ENCODE measurements at regions not wholly inside any gene's neighbourhood (a gene's known extent, or its start where the extent isn't known, plus 50 kb on each side); places are given as distances from the start of the nearest gene placed in this dataset.

GRCh38 chr4:120466429-120466828 lies 399.8 kb upstream of the MAD2L1 start:
- no peak overlapping the region for H3K4me2 ChIP-seq (ENCODE audit: low read depth, low read length, poor library complexity, severe bottlenecking)
- H3K9ac ChIP-seq (ENCODE audit: low read length) = no peak overlapping the region

DNA sequence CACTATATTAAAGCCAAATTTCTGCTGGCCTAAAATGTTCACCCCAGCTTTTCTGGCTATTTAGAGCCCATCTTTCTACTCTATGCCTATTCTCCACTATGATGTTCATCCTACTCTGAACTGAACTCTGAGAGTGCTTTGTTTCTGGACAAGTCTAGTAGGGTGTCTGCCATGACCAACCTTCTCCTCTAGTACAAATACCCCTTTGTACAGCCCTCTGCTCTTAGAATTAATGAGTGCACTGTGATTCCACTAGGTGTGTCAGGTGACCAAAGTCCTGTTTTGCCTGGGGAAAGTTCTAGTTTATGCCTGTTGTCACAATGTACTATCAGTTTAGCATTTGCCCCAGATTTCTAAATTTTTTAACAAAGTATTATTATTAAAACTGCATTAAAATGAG lies 388.1 kb upstream of the MAD2L1 start:
- Histone ChIP-seq H3K27me3 (ENCODE audit: low read length) (no peaks in the 10 kb centered on the region), H3K9ac (ENCODE audit: low read length) (no peak overlapping the region), H3K4me3 (ENCODE audit: insufficient read depth, low read length, poor library complexity, severe bottlenecking) (no peak overlapping the region), H3F3A (ENCODE audit: insufficient read depth) (no peaks in the 10 kb centered on the region), H3K9me3 (ENCODE audit: insufficient read depth, low read length) (no peaks in the 10 kb centered on the region), H4K20me1 (ENCODE audit: low read depth, low read length) (no peaks in the 10 kb centered on the region), H3K9me2 (replicated peaks; ENCODE audit: insufficient read depth, low read length) (no peaks in the 10 kb centered on the region), H2AFZ (ENCODE audit: low read depth, low read length, severe bottlenecking) (no peak overlapping the region), H3K79me2 (ENCODE audit: insufficient read depth, low read length) (no peaks in the 10 kb centered on the region), H3K27ac (ENCODE audit: low read depth, low read length) (no peak overlapping the region), H3K4me2 (ENCODE audit: low read depth, low read length, poor library complexity, severe bottlenecking) (no peak overlapping the region), H3K36me3 (ENCODE audit: low read length) (no peaks in the 10 kb centered on the region)
- TF ChIP-seq CTCF (IDR thresholded peaks at IDR 0.05; ENCODE audit: insufficient read depth, low read length, poor library complexity, severe bottlenecking) = no peak
- TF ChIP-seq EZH2phosphoT487 (conservative IDR thresholded peaks at IDR 0.05; ENCODE audit: low read length) = no peak

More at GRCh38 chr4:120466429-120466828, 399.8 kb upstream of the MAD2L1 start:
- Histone ChIP-seq H3F3A (ENCODE audit: insufficient read depth) (no peaks in the 10 kb centered on the region), H3K9me3 (ENCODE audit: insufficient read depth, low read length) (no peaks in the 10 kb centered on the region), H2AFZ (ENCODE audit: low read depth, low read length, severe bottlenecking) (no peak overlapping the region), H3K27ac (ENCODE audit: low read depth, low read length) (no peak overlapping the region), H3K79me2 (ENCODE audit: insufficient read depth, low read length) (no peaks in the 10 kb centered on the region), H3K9me2 (replicated peaks; ENCODE audit: insufficient read depth, low read length) (no peaks in the 10 kb centered on the region), H4K20me1 (ENCODE audit: low read depth, low read length) (no peaks in the 10 kb centered on the region), H3K27me3 (ENCODE audit: low read length) (no peaks in the 10 kb centered on the region), H3K36me3 (ENCODE audit: low read length) (no peaks in the 10 kb centered on the region), H3K4me3 (ENCODE audit: insufficient read depth, low read length, poor library complexity, severe bottlenecking) (no peak overlapping the region)
- TF ChIP-seq CTCF (IDR thresholded peaks at IDR 0.05; ENCODE audit: insufficient read depth, low read length, poor library complexity, severe bottlenecking) (no peak), EZH2phosphoT487 (conservative IDR thresholded peaks at IDR 0.05; ENCODE audit: low read length) (no peak)

- no peaks in the 10 kb centered on the region for H3K9me2 ChIP-seq (replicated peaks; ENCODE audit: insufficient read depth, low read length)
- H2AFZ ChIP-seq (ENCODE audit: low read depth, low read length, severe bottlenecking) = no peak overlapping the region
- H3F3A ChIP-seq (ENCODE audit: insufficient read depth) = no peaks in the 10 kb centered on the region
- H3K9me3 ChIP-seq (ENCODE audit: insufficient read depth, low read length) = no peaks in the 10 kb centered on the region
- no peak overlapping the region for H3K4me3 ChIP-seq (ENCODE audit: insufficient read depth, low read length, poor library complexity, severe bottlenecking)
- H3K9ac ChIP-seq (ENCODE audit: low read length) = no peak overlapping the region
- H3K27ac ChIP-seq (ENCODE audit: low read depth, low read length) = no peak overlapping the region
- TF ChIP-seq CTCF (IDR thresholded peaks at IDR 0.05; ENCODE audit: insufficient read depth, low read length, poor library complexity, severe bottlenecking) = no peak
- no peak for TF ChIP-seq EZH2phosphoT487 (conservative IDR thresholded peaks at IDR 0.05; ENCODE audit: low read length)
- no peaks in the 10 kb centered on the region for H3K27me3 ChIP-seq (ENCODE audit: low read length)
- no peak overlapping the region for H3K4me2 ChIP-seq (ENCODE audit: low read depth, low read length, poor library complexity, severe bottlenecking)
- H4K20me1 ChIP-seq (ENCODE audit: low read depth, low read length) = no peaks in the 10 kb centered on the region
- no peaks in the 10 kb centered on the region for H3K36me3 ChIP-seq (ENCODE audit: low read length)
- no peaks in the 10 kb centered on the region for H3K79me2 ChIP-seq (ENCODE audit: insufficient read depth, low read length)
Measured at GRCh38 chr4:120452536-120452935, 385.9 kb upstream of the MAD2L1 start.
